Suprapubic skin (tissue), 4 donors: ENCODE measurements at regions not wholly inside any gene's neighbourhood (a gene's known extent, or its start where the extent isn't known, plus 50 kb on each side); places are given as distances from the start of the nearest gene placed in this dataset.
"Not testable (repeated sequence)": the region's sequence is repeated elsewhere in the genome, so short reads cannot be mapped to it uniquely, and the experiment has no call there.

Experiments used
- DNase-seq, 2 donors: peaks; one replicate each; pipeline ENCODE4 v3.0.0-alpha.2; 2019; ENCODE audit warnings: low spot score in 2 of 2
- H3K27ac ChIP-seq: fragments of 200-600 bp; sonication (generic); one replicate; pipeline ENCODE4 v1.5.1; 2019
- H3K27me3 ChIP-seq: fragments of 200-600 bp; sonication (generic); one replicate; pipeline ENCODE4 v1.5.1; 2019
- H3K36me3 ChIP-seq: fragments of 200-600 bp; sonication (generic); one replicate; pipeline ENCODE4 v1.5.1; 2019
- H3K4me1 ChIP-seq: fragments of 200-600 bp; sonication (generic); one replicate; pipeline ENCODE4 v1.5.1; 2019
- H3K4me3 ChIP-seq: fragments of 200-600 bp; sonication (generic); one replicate; pipeline ENCODE4 v1.5.1; 2019; ENCODE audit warnings: mild to moderate bottlenecking
- H3K9me3 ChIP-seq: fragments of 200-600 bp; sonication (generic); one replicate; pipeline ENCODE4 v1.5.1; 2019
- CTCF ChIP-seq, 2 donors: fragments of 200-600 bp in 1 of 2; fragments of 450-650 bp in 1 of 2; sonication (generic) in 1 of 2; IDR thresholded peaks; one replicate each; pipeline ENCODE4 v1.5.1; 2016 to 2019; ENCODE audit warnings: antibody characterized with exemption in 2 of 2, mild to moderate bottlenecking in 1 of 2, moderate library complexity in 1 of 2
- EP300 ChIP-seq: sonication (generic); formaldehyde crosslinking; IDR thresholded peaks from one replicate; pipeline ENCODE4 v1.6.1; 2017; ENCODE audit warnings: antibody characterized with exemption
- POLR2A ChIP-seq, 2 donors: fragments of 450-650 bp; IDR thresholded peaks; one replicate each; pipeline ENCODE4 v1.6.1; 2017; ENCODE audit warnings: antibody characterized with exemption in 2 of 2, mild to moderate bottlenecking in 2 of 2, moderate library complexity in 2 of 2
- POLR2AphosphoS5 ChIP-seq, 3 donors: sonication (generic); formaldehyde crosslinking; IDR thresholded peaks; one replicate each; pipeline ENCODE4 v1.6.1; 2017; ENCODE audit warnings: antibody characterized with exemption in 3 of 3
- WGBS: methylation state at CpG from one replicate; pipeline ENCODE4 v1.1.5; 2018; 5-methylcytosine and 5-hydroxymethylcytosine counted together

- WGBS, result 82% methylated on average over 1 of the region's 1 CpG
- H3K27ac ChIP-seq, result no peak overlapping the region
- no peak overlapping the region for H3K4me3 ChIP-seq
- no peak for DNase-seq
- H3K36me3 ChIP-seq, result no peaks in the 10 kb centered on the region
- TF ChIP-seq CTCF (IDR thresholded peaks at IDR 0.05) (no peak), EP300 (no peak), POLR2A (IDR thresholded peaks at IDR 0.05) (no peak), POLR2AphosphoS5 (IDR thresholded peaks at IDR 0.05) (no peak)
- H3K9me3 ChIP-seq, result no peaks in the 10 kb centered on the region
- no peaks in the 10 kb centered on the region for H3K27me3 ChIP-seq
- H3K4me1 ChIP-seq, result no peaks in the 10 kb centered on the region
Observed at GRCh38 chr7:109449760-109450159, 880.1 kb downstream of the DNAJB9 start.

- 91% methylated on average over 3 of the region's 3 CpGs for WGBS
- no peak overlapping the region for H3K27ac ChIP-seq
- TF ChIP-seq POLR2A (IDR thresholded peaks at IDR 0.05) (no peak), EP300 (no peak), POLR2AphosphoS5 (IDR thresholded peaks at IDR 0.05) (no peak), CTCF (IDR thresholded peaks at IDR 0.05) (no peak)
- H3K4me3 ChIP-seq, result no peak overlapping the region
- H3K27me3 ChIP-seq, result no peaks in the 10 kb centered on the region
- no peaks in the 10 kb centered on the region for H3K9me3 ChIP-seq
- no peaks in the 10 kb centered on the region for H3K4me1 ChIP-seq
- no peaks in the 10 kb centered on the region for H3K36me3 ChIP-seq
- no peak for DNase-seq
Observed at GRCh38 chr7:109456116-109456515, 886.4 kb downstream of the DNAJB9 start.

- no peaks in the 10 kb centered on the region for H3K4me1 ChIP-seq
- no peaks in the 10 kb centered on the region for H3K36me3 ChIP-seq
- TF ChIP-seq CTCF (IDR thresholded peaks at IDR 0.05) (no peak), POLR2AphosphoS5 (IDR thresholded peaks at IDR 0.05) (no peak)
- WGBS, result 97% methylated on average over 2 of the region's 2 CpGs
- H3K27ac ChIP-seq, result no peak overlapping the region
- DNase-seq, result no peak
- H3K4me3 ChIP-seq, result no peak overlapping the region
- H3K9me3 ChIP-seq, result no peaks in the 10 kb centered on the region
- no peaks in the 10 kb centered on the region for H3K27me3 ChIP-seq
Observed at GRCh38 chr7:109460296-109460695, 890.6 kb downstream of the DNAJB9 start.

GRCh38 chr7:109462171-109462570 is 892.5 kb downstream of the DNAJB9 start:
- no peak for TF ChIP-seq POLR2AphosphoS5 (IDR thresholded peaks at IDR 0.05)
- TF ChIP-seq CTCF (IDR thresholded peaks at IDR 0.05), result no peak
- TF ChIP-seq POLR2A (IDR thresholded peaks at IDR 0.05), result no peak
- TF ChIP-seq EP300, result no peak
- DNase-seq, result no peak
- H3K27me3 ChIP-seq, result no peaks in the 10 kb centered on the region
- no peaks in the 10 kb centered on the region for H3K4me1 ChIP-seq
- 79% methylated on average over 3 of the region's 3 CpGs for whole genome bisulfite sequencing
- no peaks in the 10 kb centered on the region for H3K9me3 ChIP-seq
- H3K4me3 ChIP-seq, result no peak overlapping the region
- no peaks in the 10 kb centered on the region for H3K36me3 ChIP-seq
- H3K27ac ChIP-seq, result no peak overlapping the region

GRCh38 chr7:109467729-109468128 is 898.1 kb downstream of the DNAJB9 start:
- H3K36me3 ChIP-seq, DNase-seq, H3K4me1 ChIP-seq, H3K27me3 ChIP-seq, H3K9me3 ChIP-seq, H3K4me3 ChIP-seq, H3K27ac ChIP-seq: not testable (repeated sequence)
- 91% methylated on average over 4 of the region's 4 CpGs for WGBS

- no peaks in the 10 kb centered on the region for H3K27me3 ChIP-seq
- no peaks in the 10 kb centered on the region for H3K36me3 ChIP-seq
- TF ChIP-seq POLR2A (IDR thresholded peaks at IDR 0.05) (no peak), EP300 (no peak), CTCF (IDR thresholded peaks at IDR 0.05) (no peak), POLR2AphosphoS5 (IDR thresholded peaks at IDR 0.05) (no peak)
- H3K27ac ChIP-seq, result no peak overlapping the region
- no peaks in the 10 kb centered on the region for H3K9me3 ChIP-seq
- no peaks in the 10 kb centered on the region for H3K4me1 ChIP-seq
- 89% methylated on average over 1 of the region's 1 CpG for WGBS
- no peak overlapping the region for H3K4me3 ChIP-seq
- DNase-seq, result no peak
Observed at GRCh38 chr7:109473172-109473571, 903.5 kb downstream of the DNAJB9 start.
